ENCODE measurements at regions not wholly inside any gene's neighbourhood (a gene's known extent, or its start where the extent isn't known, plus 50 kb on each side); places are given as distances from the start of the nearest gene placed in this dataset.

GRCh38 chr4:14716691-14717090 lies 285.6 kb upstream of the CPEB2 start:
- no peak for DNase-seq
- Histone ChIP-seq H3K36me3 (replicated peaks in 1 of 2) (no peaks in the 10 kb centered on the region), H3K9me3 (replicated peaks in 1 of 3) (no peaks in the 10 kb centered on the region), H3K27ac (no peak overlapping the region), H3K4me1 (replicated peaks in 1 of 2) (no peaks in the 10 kb centered on the region), H3K4me3 (no peak overlapping the region), H3K27me3 (no peaks in the 10 kb centered on the region)
- 83 to 88% (median 87%) methylated on average over 6 of the region's 6 CpGs for WGBS, 4 donors
- intact Hi-C loops (cut with DNase I): no loop called here
- TF ChIP-seq, protein P1, sequence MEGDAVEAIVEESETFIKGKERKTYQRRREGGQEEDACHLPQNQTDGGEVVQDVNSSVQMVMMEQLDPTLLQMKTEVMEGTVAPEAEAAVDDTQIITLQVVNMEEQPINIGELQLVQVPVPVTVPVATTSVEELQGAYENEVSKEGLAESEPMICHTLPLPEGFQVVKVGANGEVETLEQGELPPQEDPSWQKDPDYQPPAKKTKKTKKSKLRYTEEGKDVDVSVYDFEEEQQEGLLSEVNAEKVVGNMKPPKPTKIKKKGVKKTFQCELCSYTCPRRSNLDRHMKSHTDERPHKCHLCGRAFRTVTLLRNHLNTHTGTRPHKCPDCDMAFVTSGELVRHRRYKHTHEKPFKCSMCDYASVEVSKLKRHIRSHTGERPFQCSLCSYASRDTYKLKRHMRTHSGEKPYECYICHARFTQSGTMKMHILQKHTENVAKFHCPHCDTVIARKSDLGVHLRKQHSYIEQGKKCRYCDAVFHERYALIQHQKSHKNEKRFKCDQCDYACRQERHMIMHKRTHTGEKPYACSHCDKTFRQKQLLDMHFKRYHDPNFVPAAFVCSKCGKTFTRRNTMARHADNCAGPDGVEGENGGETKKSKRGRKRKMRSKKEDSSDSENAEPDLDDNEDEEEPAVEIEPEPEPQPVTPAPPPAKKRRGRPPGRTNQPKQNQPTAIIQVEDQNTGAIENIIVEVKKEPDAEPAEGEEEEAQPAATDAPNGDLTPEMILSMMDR (IDR thresholded peaks at IDR 0.05): no peak
- no peak for TF ChIP-seq POLR2A (IDR thresholded peaks at IDR 0.05)

DNA sequence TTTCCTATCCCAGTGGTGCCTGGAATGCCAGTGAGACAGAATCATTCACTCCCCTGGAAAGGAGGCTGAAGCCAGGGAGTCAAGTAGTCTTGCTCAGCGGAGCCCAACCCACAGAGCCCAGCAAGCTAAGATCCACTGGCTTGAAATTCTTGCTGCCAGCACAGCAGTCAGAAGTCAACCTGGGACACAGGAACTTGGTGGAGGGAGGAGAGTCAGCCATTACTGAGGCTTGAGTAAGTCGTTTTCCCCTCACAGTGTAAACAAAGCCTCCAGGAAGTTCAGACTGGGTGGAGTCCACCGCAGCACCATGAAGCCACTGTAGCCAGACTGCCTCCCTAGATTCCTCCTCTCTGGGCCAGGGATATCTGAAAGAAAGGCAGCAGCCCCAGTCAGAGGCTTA lies 283.2 kb upstream of the CPEB2 start:
- no peak for DNase-seq
- H3K36me3 ChIP-seq (replicated peaks in 1 of 2): no peaks in the 10 kb centered on the region
- no peaks in the 10 kb centered on the region for H3K27me3 ChIP-seq
- TF ChIP-seq POLR2A (IDR thresholded peaks at IDR 0.05): no peak
- intact Hi-C loops (cut with DNase I): no loop called here
- no peaks in the 10 kb centered on the region for H3K9me3 ChIP-seq (replicated peaks in 1 of 3)
- H3K4me3 ChIP-seq: no peak overlapping the region
- no peaks in the 10 kb centered on the region for H3K4me1 ChIP-seq (replicated peaks in 1 of 2)
- no peak overlapping the region for H3K27ac ChIP-seq
- 61 to 76% (median 61%) methylated on average over 3 of the region's 3 CpGs for WGBS, 4 donors

DNA sequence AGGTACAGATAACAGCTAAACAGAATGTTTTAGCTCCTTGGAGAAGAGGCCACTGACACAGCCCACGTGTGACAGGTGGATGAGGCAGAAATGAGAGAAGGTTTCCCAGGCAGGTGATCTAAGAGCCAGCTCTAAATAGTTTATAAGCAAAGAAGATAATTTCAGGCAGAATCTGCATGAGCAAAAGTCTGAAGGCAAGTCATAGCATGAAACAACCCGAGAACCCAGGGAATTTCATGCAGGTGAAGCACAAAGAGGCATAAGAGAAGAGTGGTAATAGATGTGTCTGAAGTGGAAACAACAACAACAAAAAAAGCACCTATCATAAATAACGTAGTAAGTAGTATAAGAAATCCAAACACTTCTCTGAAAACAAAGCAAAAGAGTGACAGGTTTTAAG lies 275.8 kb upstream of the CPEB2 start:
- Histone ChIP-seq H3K4me3 (no peak overlapping the region), H3K27ac (no peak overlapping the region), H3K27me3 (no peaks in the 10 kb centered on the region), H3K36me3 (replicated peaks in 1 of 2) (no peaks in the 10 kb centered on the region), H3K4me1 (replicated peaks in 1 of 2) (no peaks in the 10 kb centered on the region), H3K9me3 (replicated peaks in 1 of 3) (no peaks in the 10 kb centered on the region)
- intact Hi-C loops (cut with DNase I): no loop called here
- TF ChIP-seq, protein P1 (IDR thresholded peaks at IDR 0.05): no peak
- TF ChIP-seq POLR2A (IDR thresholded peaks at IDR 0.05): no peak
- DNase-seq: no peak
- 69 to 78% (median 74%) methylated on average over 3 of the region's 3 CpGs for WGBS, 4 donors

DNA sequence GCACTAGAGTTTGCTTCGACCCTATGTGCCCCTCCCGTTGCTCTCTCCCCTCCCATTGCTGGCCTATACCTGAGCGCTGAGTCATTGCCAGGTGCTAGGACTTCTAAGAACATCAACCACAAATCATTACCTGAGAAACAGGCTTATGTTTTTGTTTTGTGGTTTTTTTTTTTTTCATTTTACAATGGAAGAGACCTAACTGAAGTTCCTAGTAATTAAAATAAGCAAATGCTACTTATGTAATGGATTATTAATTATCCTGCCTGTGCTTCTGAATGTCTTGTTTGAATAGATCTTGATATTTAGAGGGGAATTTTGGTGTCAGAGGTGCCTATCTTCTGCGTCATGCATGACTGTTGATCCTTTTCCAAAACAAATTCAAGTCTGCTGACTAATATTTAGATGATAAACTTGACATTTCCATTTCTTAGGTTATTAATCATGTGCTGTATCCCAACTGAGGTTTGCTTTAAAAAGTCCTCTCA lies 275.4 kb upstream of the CPEB2 start:
- TF ChIP-seq, protein P1 (IDR thresholded peaks at IDR 0.05): no peak
- H3K36me3 ChIP-seq (replicated peaks in 1 of 2): no peaks in the 10 kb centered on the region
- H3K4me1 ChIP-seq (replicated peaks in 1 of 2): no peaks in the 10 kb centered on the region
- no peaks in the 10 kb centered on the region for H3K9me3 ChIP-seq (replicated peaks in 1 of 3)
- intact Hi-C loops (cut with DNase I): no loop called here
- no peak for DNase-seq
- WGBS, 4 donors: 52 to 54% (median 53%) methylated on average over 4 of the region's 4 CpGs
- H3K27ac ChIP-seq: no peak overlapping the region
- no peaks in the 10 kb centered on the region for H3K27me3 ChIP-seq
- no peak overlapping the region for H3K4me3 ChIP-seq

GRCh38 chr4:14729282-14730000 lies 272.8 kb upstream of the CPEB2 start:
- no peaks in the 10 kb centered on the region for H3K4me1 ChIP-seq (replicated peaks in 1 of 2)
- TF ChIP-seq POLR2A (IDR thresholded peaks at IDR 0.05): no peak
- TF ChIP-seq, protein P1 (IDR thresholded peaks at IDR 0.05): no peak
- no peaks in the 10 kb centered on the region for H3K9me3 ChIP-seq (replicated peaks in 1 of 3)
- H3K27ac ChIP-seq: no peak overlapping the region
- DNase-seq: no peak
- no peaks in the 10 kb centered on the region for H3K36me3 ChIP-seq (replicated peaks in 1 of 2)
- H3K4me3 ChIP-seq: no peak overlapping the region
- no peaks in the 10 kb centered on the region for H3K27me3 ChIP-seq
- intact Hi-C loops (cut with DNase I): no loop called here

Measured in adrenal gland (tissue), 9 donors.